ENCODE measurements at regions not wholly inside any gene's neighbourhood (a gene's known extent, or its start where the extent isn't known, plus 50 kb on each side); places are given as distances from the start of the nearest gene placed in this dataset.

- no peak for TF ChIP-seq POLR2AphosphoS5 (IDR thresholded peaks at IDR 0.05)
- no peak for TF ChIP-seq CTCF (IDR thresholded peaks at IDR 0.05)
- no peak for TF ChIP-seq POLR2A (IDR thresholded peaks at IDR 0.05)
These were observed 90.1 kb upstream of the TRPC7 start for GRCh38 chr5:136455409-136455808.

Data from prostate gland (tissue), 2 donors.